ENCODE measurements at regions not wholly inside any gene's neighbourhood (a gene's known extent, or its start where the extent isn't known, plus 50 kb on each side); places are given as distances from the start of the nearest gene placed in this dataset.
"Not testable (repeated sequence)": the region's sequence is repeated elsewhere in the genome, so short reads cannot be mapped to it uniquely, and the experiment has no call there.

DNA sequence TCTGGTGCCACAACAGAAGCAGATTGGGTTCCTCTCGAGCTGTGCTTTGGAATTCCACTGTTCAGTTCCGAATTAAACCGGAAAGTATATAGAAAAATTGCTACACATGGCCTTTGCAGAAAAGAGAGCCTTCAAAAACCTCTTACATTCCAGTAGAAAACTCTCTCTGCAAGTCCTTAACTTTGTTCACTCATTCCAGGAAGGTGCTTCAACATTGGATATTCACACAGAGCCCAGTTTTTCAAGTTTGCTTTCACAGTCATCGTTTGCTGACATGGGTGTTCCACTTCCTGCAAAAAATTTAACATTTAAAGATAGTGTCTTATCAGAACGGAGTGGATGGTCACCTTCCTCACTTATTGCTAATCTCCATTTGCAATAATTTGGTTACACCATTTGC is 93.7 kb downstream of the PPIAL4C start:
- not testable (repeated sequence) for TF ChIP-seq EP300, CTCF, POLR2A, POLR2AphosphoS5 (IDR thresholded peaks at IDR 0.05)

Data from sigmoid colon (tissue), 4 donors.